ENCODE measurements at regions not wholly inside any gene's neighbourhood (a gene's known extent, or its start where the extent isn't known, plus 50 kb on each side); places are given as distances from the start of the nearest gene placed in this dataset.

GRCh38 chr10:59517341-59517899, 155.1 kb upstream of the FAM13C start:
- TF ChIP-seq CTCF (conservative IDR thresholded peaks at IDR 0.05; ENCODE audit: low read depth, low read length): no peak
- no peak for TF ChIP-seq EZH2 (IDR thresholded peaks at IDR 0.05; ENCODE audit: low read length, unreplicated experiment)
- TF ChIP-seq EZH2phosphoT487 (IDR thresholded peaks at IDR 0.05; ENCODE audit: borderline replicate concordance, low read length): no peak
